ENCODE measurements at regions not wholly inside any gene's neighbourhood (a gene's known extent, or its start where the extent isn't known, plus 50 kb on each side); places are given as distances from the start of the nearest gene placed in this dataset.

DNA sequence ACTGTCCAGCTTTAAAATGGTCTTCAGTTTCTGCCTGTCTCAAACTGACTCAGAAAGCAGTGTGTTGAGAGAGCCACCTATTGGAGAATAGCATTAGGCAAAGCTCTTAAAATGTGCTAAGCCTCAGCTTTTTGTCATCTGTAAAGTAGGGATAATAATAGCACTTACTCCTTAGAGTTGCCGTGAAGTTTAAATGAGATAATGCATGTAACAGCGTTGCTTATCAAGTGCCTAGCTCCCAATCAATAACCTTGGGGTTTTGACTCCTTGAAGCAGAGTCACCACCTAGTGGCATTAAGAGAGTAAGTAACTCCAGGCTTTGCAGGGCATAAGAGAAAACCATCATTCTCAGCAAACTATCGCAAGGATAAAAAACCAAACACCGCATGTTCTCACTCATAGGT is 163.3 kb downstream of the HS3ST2 start:
- TF ChIP-seq, protein P1, sequence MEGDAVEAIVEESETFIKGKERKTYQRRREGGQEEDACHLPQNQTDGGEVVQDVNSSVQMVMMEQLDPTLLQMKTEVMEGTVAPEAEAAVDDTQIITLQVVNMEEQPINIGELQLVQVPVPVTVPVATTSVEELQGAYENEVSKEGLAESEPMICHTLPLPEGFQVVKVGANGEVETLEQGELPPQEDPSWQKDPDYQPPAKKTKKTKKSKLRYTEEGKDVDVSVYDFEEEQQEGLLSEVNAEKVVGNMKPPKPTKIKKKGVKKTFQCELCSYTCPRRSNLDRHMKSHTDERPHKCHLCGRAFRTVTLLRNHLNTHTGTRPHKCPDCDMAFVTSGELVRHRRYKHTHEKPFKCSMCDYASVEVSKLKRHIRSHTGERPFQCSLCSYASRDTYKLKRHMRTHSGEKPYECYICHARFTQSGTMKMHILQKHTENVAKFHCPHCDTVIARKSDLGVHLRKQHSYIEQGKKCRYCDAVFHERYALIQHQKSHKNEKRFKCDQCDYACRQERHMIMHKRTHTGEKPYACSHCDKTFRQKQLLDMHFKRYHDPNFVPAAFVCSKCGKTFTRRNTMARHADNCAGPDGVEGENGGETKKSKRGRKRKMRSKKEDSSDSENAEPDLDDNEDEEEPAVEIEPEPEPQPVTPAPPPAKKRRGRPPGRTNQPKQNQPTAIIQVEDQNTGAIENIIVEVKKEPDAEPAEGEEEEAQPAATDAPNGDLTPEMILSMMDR (IDR thresholded peaks at IDR 0.05) = peak in 10 of 12 donors; percentile 20 to 61 (median 38)
- TF ChIP-seq POLR2A (IDR thresholded peaks at IDR 0.05) = no peak
- Histone ChIP-seq H3K27me3 (peaks cover 0 to 21% (median 0%) of the 10 kb centered on the region in 9 donors), H3K27ac (no peak overlapping the region), H3K4me1 (no peaks in the 10 kb centered on the region), H3K36me3 (no peaks in the 10 kb centered on the region), H3K4me3 (no peak overlapping the region), H3K9me3 (peaks cover 0 to 2% (median 0%) of the 10 kb centered on the region in 12 donors)
- 34 to 54% (median 37%) methylated on average over 4 of the region's 4 CpGs for WGBS, 4 donors
- no peak for DNase-seq
- no peak for ATAC-seq
- intact Hi-C loops (cut with DNase I) = loop anchor here in 3 of 10 donors (5.0 to 10.0 kb wide), 4 partner anchors 55 to 80 kb away; no protein-coding TSS in a partner anchor

DNA sequence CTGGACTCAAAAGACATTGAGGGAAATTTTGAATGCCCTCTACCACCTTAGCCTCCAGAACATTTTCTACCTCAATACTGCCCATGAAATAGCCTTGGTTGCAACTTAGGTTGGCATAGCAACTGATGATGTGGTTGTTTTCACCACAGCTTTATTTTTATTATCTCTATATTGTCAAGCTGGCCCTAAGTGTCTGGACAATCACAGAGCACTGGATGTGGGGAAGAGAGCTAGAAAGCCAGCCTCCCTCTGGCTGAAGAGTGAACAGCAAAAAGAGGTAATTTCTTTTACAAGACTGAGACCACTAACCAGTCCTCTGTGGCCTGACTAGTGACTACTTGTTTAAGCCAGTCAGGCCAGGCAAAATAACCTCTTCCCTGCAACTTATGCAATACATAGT is 159.6 kb downstream of the HS3ST2 start:
- intact Hi-C loops (cut with DNase I) = loop anchor here in 1 of 10 donors (10.0 kb wide), 1 partner anchor 61 kb away; no protein-coding TSS in a partner anchor
- ATAC-seq = no peak
- Histone ChIP-seq H3K4me1 (peaks cover 0 to 22% (median 11%) of the 10 kb centered on the region in 12 donors), H3K36me3 (no peaks in the 10 kb centered on the region), H3K9me3 (no peaks in the 10 kb centered on the region), H3K27me3 (peaks cover 0 to 21% (median 0%) of the 10 kb centered on the region in 9 donors), H3K27ac (no peak overlapping the region), H3K4me3 (no peak overlapping the region)
- TF ChIP-seq POLR2A (IDR thresholded peaks at IDR 0.05) = no peak
- TF ChIP-seq, protein P1 (IDR thresholded peaks at IDR 0.05) = no peak
- DNase-seq = no peak

DNA sequence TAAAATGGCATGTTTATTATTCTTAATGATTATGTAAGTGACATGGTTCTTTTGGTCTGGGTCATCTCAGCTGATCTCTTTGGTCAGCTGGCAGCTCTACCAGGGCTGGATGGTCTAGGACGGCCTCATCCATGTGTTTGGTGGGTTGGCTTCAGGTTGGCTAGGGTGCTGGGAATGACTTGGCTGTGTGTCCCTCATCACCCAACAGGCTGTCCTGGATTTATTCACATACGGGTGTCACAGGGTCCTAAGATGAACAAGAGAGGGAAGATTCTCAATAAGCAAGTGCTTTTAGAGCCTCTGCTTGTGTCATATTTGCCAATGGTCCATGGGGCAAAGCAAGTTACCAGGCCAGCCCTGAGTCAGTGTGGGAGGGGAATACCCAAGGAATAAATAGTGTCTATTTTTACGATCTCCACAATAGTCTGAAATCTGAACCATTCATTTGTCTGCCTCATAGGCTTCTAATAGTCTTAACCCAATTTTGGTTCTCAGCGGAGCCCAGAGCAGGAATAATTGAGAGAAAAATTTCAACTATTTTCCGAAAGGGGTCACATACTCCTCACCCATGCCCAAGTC is 157.5 kb downstream of the HS3ST2 start:
- Histone ChIP-seq H3K4me1 (peaks cover 0 to 22% (median 11%) of the 10 kb centered on the region in 12 donors), H3K27me3 (peaks cover 0 to 15% (median 0%) of the 10 kb centered on the region in 9 donors), H3K36me3 (no peaks in the 10 kb centered on the region), H3K9me3 (no peaks in the 10 kb centered on the region), H3K4me3 (no peak overlapping the region), H3K27ac (no peak overlapping the region)
- ATAC-seq (no peak), DNase-seq (no peak)
- TF ChIP-seq, protein P1 (IDR thresholded peaks at IDR 0.05) = no peak
- intact Hi-C loops (cut with DNase I) = loop anchor here in 1 of 10 donors (10.0 kb wide), 1 partner anchor 63 kb away; no protein-coding TSS in a partner anchor
- WGBS, 4 donors = 78 to 94% (median 84%) methylated on average over 5 of the region's 5 CpGs

DNA sequence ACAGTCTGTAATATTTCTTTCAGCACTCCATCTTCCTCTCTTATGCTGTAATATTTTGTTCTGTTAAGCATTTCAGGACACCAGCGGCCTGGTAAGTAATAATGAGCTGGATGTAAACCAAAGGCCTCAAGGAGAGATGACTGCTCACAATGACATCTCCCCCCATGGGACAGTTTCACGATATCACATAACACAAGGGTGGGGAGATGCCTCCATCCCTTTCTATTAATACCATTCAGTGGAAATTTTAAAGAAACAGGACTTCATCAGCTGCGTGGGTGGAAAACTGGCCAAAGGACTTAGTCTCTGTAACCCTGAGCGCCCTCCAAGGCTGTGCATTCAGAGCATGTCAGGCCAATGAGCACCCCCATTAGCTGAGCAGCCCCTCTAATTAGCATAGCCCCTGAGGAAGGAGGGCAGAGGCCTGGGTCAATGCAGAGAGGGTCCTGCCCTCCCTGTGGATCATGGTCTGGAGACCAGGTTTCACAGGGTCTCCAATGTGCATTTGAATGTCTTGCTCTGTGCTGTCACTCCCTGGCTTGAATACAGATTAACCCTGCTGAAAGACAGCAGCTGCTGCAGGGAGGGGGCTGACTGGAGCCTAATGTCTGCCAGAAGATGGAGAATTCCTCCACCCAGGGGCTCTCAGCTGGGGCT is 156.4 kb downstream of the HS3ST2 start:
- peak in 2 of 5 donors; percentile 21 to 31 for DNase-seq
- peaks cover 0 to 7% (median 2%) of the 10 kb centered on the region in 9 donors for H3K27me3 ChIP-seq
- TF ChIP-seq, protein P1 (IDR thresholded peaks at IDR 0.05) = no peak
- no peak for TF ChIP-seq POLR2A (IDR thresholded peaks at IDR 0.05)
- peak overlapping the region in 1 of 12 donors; percentile 68 for H3K27ac ChIP-seq
- no peak overlapping the region for H3K4me3 ChIP-seq
- H3K36me3 ChIP-seq = no peaks in the 10 kb centered on the region
- peaks cover 0 to 22% (median 11%) of the 10 kb centered on the region in 12 donors for H3K4me1 ChIP-seq
- ATAC-seq = peak in 3 of 4 donors; percentile 63 to 81 (median 65)
- 31 to 37% (median 34%) methylated on average over 4 of the region's 4 CpGs for WGBS, 4 donors
- intact Hi-C loops (cut with DNase I) = loop anchor here in 1 of 10 donors (10.0 kb wide), 1 partner anchor 64 kb away; no protein-coding TSS in a partner anchor
- H3K9me3 ChIP-seq = no peaks in the 10 kb centered on the region
